Gastroesophageal sphincter (tissue), 4 donors: ENCODE measurements at regions not wholly inside any gene's neighbourhood (a gene's known extent, or its start where the extent isn't known, plus 50 kb on each side); places are given as distances from the start of the nearest gene placed in this dataset.

Source experiments
- ATAC-seq: fragments of 150-250 bp; one replicate; pipeline ENCODE4 v1.9.1; 2016; ENCODE audit warnings: mild to moderate bottlenecking, moderate library complexity
- H3K27ac ChIP-seq, 4 donors: fragments of 200-600 bp; sonication (generic) in 3 of 4; 1 replicate in 3 of 4; 2 replicates in 1 of 4; pipeline ENCODE4 v1.5.1; 2016 to 2019
- H3K27me3 ChIP-seq: fragments of 200-600 bp; sonication (generic); one replicate; pipeline ENCODE4 v1.5.1; 2019
- H3K36me3 ChIP-seq, 2 donors: fragments of 200-600 bp; sonication (generic); one replicate each; pipeline ENCODE4 v1.5.1; 2019; ENCODE audit warnings: control low read depth in 1 of 2
- H3K4me1 ChIP-seq, 3 donors: fragments of 200-600 bp; sonication (generic); 1 replicate in 2 of 3; 2 replicates in 1 of 3; pipeline ENCODE4 v1.5.1; 2016 to 2019; ENCODE audit warnings: control low read depth in 2 of 3
- H3K4me3 ChIP-seq, 2 donors: fragments of 200-600 bp; sonication (generic); one replicate each; pipeline ENCODE4 v1.5.1; 2019; ENCODE audit warnings: mild to moderate bottlenecking in 1 of 2, moderate library complexity in 1 of 2
- H3K9me3 ChIP-seq, 3 donors: fragments of 200-600 bp; sonication (generic); one replicate each; pipeline ENCODE4 v1.5.1; 2017 to 2019; ENCODE audit warnings: control low read depth in 2 of 3
- EP300 ChIP-seq: sonication (generic); formaldehyde crosslinking; IDR thresholded peaks from one replicate; pipeline ENCODE4 v1.6.1; 2017; ENCODE audit warnings: antibody characterized with exemption, mild to moderate bottlenecking
- POLR2A ChIP-seq, 2 donors: fragments of 450-650 bp; IDR thresholded peaks; one replicate each; pipeline ENCODE4 v1.6.1; 2017; ENCODE audit warnings: antibody characterized with exemption in 2 of 2, mild to moderate bottlenecking in 2 of 2, moderate library complexity in 1 of 2
- POLR2AphosphoS5 ChIP-seq: sonication (generic); formaldehyde crosslinking; IDR thresholded peaks from one replicate; pipeline ENCODE4 v1.6.1; 2017; ENCODE audit warnings: antibody characterized with exemption
- WGBS, 2 donors: methylation state at CpG; one replicate each; pipeline ENCODE4 v1.1.5; 2018; ENCODE audit warnings: low coverage in 1 of 2; 5-methylcytosine and 5-hydroxymethylcytosine counted together
- TF ChIP-seq, protein P1 (sequence below), 4 experiments: fragments of 200-600 bp in 2 of 4; fragments of 450-650 bp in 2 of 4; sonication (generic) in 1 of 4; IDR thresholded peaks; one replicate each; pipeline ENCODE4 v1.5.1; 2017 to 2019; ENCODE audit warnings: antibody characterized with exemption in 4 of 4, mild to moderate bottlenecking in 2 of 4, moderate library complexity in 2 of 4

GRCh38 chr17:71855010-71855409 lies 265.8 kb upstream of the SOX9 start:
- Histone ChIP-seq H3K27ac (no peak overlapping the region), H3K4me1 (no peaks in the 10 kb centered on the region), H3K27me3 (no peaks in the 10 kb centered on the region), H3K36me3 (no peaks in the 10 kb centered on the region), H3K4me3 (no peak overlapping the region), H3K9me3 (no peaks in the 10 kb centered on the region)
- no peak for ATAC-seq
- TF ChIP-seq, protein P1, sequence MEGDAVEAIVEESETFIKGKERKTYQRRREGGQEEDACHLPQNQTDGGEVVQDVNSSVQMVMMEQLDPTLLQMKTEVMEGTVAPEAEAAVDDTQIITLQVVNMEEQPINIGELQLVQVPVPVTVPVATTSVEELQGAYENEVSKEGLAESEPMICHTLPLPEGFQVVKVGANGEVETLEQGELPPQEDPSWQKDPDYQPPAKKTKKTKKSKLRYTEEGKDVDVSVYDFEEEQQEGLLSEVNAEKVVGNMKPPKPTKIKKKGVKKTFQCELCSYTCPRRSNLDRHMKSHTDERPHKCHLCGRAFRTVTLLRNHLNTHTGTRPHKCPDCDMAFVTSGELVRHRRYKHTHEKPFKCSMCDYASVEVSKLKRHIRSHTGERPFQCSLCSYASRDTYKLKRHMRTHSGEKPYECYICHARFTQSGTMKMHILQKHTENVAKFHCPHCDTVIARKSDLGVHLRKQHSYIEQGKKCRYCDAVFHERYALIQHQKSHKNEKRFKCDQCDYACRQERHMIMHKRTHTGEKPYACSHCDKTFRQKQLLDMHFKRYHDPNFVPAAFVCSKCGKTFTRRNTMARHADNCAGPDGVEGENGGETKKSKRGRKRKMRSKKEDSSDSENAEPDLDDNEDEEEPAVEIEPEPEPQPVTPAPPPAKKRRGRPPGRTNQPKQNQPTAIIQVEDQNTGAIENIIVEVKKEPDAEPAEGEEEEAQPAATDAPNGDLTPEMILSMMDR (IDR thresholded peaks at IDR 0.05): no peak
- no peak for TF ChIP-seq POLR2A (IDR thresholded peaks at IDR 0.05)
- TF ChIP-seq POLR2AphosphoS5: no peak
- no peak for TF ChIP-seq EP300
- WGBS, 2 donors: 60 to 84% methylated on average over 2 to 4 of the region's 4 CpGs

- no peak for TF ChIP-seq EP300
- no peak for TF ChIP-seq POLR2A (IDR thresholded peaks at IDR 0.05)
- no peak for TF ChIP-seq POLR2AphosphoS5
- TF ChIP-seq, protein P1 (IDR thresholded peaks at IDR 0.05): no peak
- no peak overlapping the region for H3K27ac ChIP-seq
- H3K36me3 ChIP-seq: no peaks in the 10 kb centered on the region
- no peaks in the 10 kb centered on the region for H3K4me1 ChIP-seq
- 66 to 89% methylated on average over 2 of the region's 2 CpGs for WGBS, 2 donors
- ATAC-seq: no peak
- H3K4me3 ChIP-seq: no peak overlapping the region
- no peaks in the 10 kb centered on the region for H3K9me3 ChIP-seq
- H3K27me3 ChIP-seq: no peaks in the 10 kb centered on the region
These were observed 256.1 kb upstream of the SOX9 start for GRCh38 chr17:71864755-71865154.

GRCh38 chr17:71866095-71866494 lies 254.7 kb upstream of the SOX9 start:
- no peak overlapping the region for H3K27ac ChIP-seq
- no peaks in the 10 kb centered on the region for H3K36me3 ChIP-seq
- TF ChIP-seq, protein P1 (IDR thresholded peaks at IDR 0.05): no peak
- no peak for TF ChIP-seq EP300
- TF ChIP-seq POLR2AphosphoS5: no peak
- TF ChIP-seq POLR2A (IDR thresholded peaks at IDR 0.05): no peak
- no peaks in the 10 kb centered on the region for H3K27me3 ChIP-seq
- H3K4me3 ChIP-seq: no peak overlapping the region
- WGBS, 2 donors: 92 to 100% methylated on average over 4 to 7 of the region's 7 CpGs
- no peaks in the 10 kb centered on the region for H3K9me3 ChIP-seq
- no peaks in the 10 kb centered on the region for H3K4me1 ChIP-seq
- no peak for ATAC-seq

GRCh38 chr17:71869293-71869692 lies 251.5 kb upstream of the SOX9 start:
- 65 to 70% methylated on average over 4 of the region's 4 CpGs for WGBS, 2 donors
- no peak for ATAC-seq

GRCh38 chr17:71869841-71870545 lies 250.8 kb upstream of the SOX9 start:
- no peaks in the 10 kb centered on the region for H3K9me3 ChIP-seq
- H3K27ac ChIP-seq: no peak overlapping the region
- H3K27me3 ChIP-seq: no peaks in the 10 kb centered on the region
- H3K4me3 ChIP-seq: no peak overlapping the region
- WGBS, 2 donors: 54 to 59% methylated on average over 6 of the region's 6 CpGs
- no peak for ATAC-seq
- H3K36me3 ChIP-seq: no peaks in the 10 kb centered on the region
- TF ChIP-seq EP300 (no peak), POLR2A (IDR thresholded peaks at IDR 0.05) (no peak), POLR2AphosphoS5 (no peak)
- TF ChIP-seq, protein P1 (IDR thresholded peaks at IDR 0.05): no peak
- H3K4me1 ChIP-seq: no peaks in the 10 kb centered on the region

More at GRCh38 chr17:71869293-71869692, 251.5 kb upstream of the SOX9 start:
- TF ChIP-seq, protein P1 (IDR thresholded peaks at IDR 0.05): no peak
- TF ChIP-seq POLR2A (IDR thresholded peaks at IDR 0.05) (no peak), EP300 (no peak), POLR2AphosphoS5 (no peak)
- H3K36me3 ChIP-seq: no peaks in the 10 kb centered on the region
- H3K27me3 ChIP-seq: no peaks in the 10 kb centered on the region
- H3K9me3 ChIP-seq: no peaks in the 10 kb centered on the region
- H3K4me1 ChIP-seq: no peaks in the 10 kb centered on the region
- no peak overlapping the region for H3K27ac ChIP-seq
- H3K4me3 ChIP-seq: no peak overlapping the region
